ENCODE measurements at regions not wholly inside any gene's neighbourhood (a gene's known extent, or its start where the extent isn't known, plus 50 kb on each side); places are given as distances from the start of the nearest gene placed in this dataset.

GRCh38 chr1:219060798-219061197, 112.9 kb upstream of the LYPLAL1 start:
- intact Hi-C loops (cut with micrococcal nuclease; ENCODE audit: unreplicated experiment) = loop anchor here (10.0 kb wide), 1 partner anchor 726 kb away; no protein-coding TSS in a partner anchor
- POLR2A ChIA-PET = no interaction called here

GRCh38 chr1:219062161-219062560, 111.5 kb upstream of the LYPLAL1 start:
- ATAC-seq = no peak

More at GRCh38 chr1:219060798-219061197, 112.9 kb upstream of the LYPLAL1 start:
- Histone ChIP-seq H3K9me3 (replicated peaks; ENCODE audit: control insufficient read depth, insufficient read depth, low read length) (no peaks in the 10 kb centered on the region), H2AFZ (ENCODE audit: control insufficient read depth, low read depth, low read length) (no peak overlapping the region), H3K36me3 (ENCODE audit: control insufficient read depth in 2 of 2, insufficient read depth in 2 of 2, low read length in 1 of 2) (no peaks in the 10 kb centered on the region), H3K4me3 (no peak overlapping the region), H3K4me1 (ENCODE audit: control insufficient read depth, insufficient read depth, low read length) (no peaks in the 10 kb centered on the region), H3K27ac (ENCODE audit: control insufficient read depth, insufficient read depth) (no peak overlapping the region), H3K4me2 (ENCODE audit: control insufficient read depth, insufficient read depth) (no peak overlapping the region), H4K20me1 (ENCODE audit: control insufficient read depth, insufficient read depth) (no peaks in the 10 kb centered on the region), H3K79me2 (ENCODE audit: control insufficient read depth, insufficient read depth, low read length) (no peaks in the 10 kb centered on the region), H3K9ac (ENCODE audit: control insufficient read depth, insufficient read depth, low read length) (no peak overlapping the region), H3K27me3 (replicated peaks in 1 of 2; ENCODE audit: control insufficient read depth in 2 of 2, insufficient read depth in 2 of 2, low read length in 1 of 2) (no peaks in the 10 kb centered on the region)
- in situ Hi-C loops (cut with MboI) = no loop called here
- TF ChIP-seq HDGF (IDR thresholded peaks at IDR 0.05) = no peak
- TF ChIP-seq EP300 (IDR thresholded peaks at IDR 0.05; ENCODE audit: borderline replicate concordance in 1 of 2, control insufficient read depth in 1 of 2, low read depth in 2 of 2, low read length in 2 of 2) = no peak
- no peak for TF ChIP-seq SP1 (IDR thresholded peaks at IDR 0.05; ENCODE audit: low read depth, low read length)
- CTCF ChIA-PET = no interaction called here
- DNase-seq (ENCODE audit: low read depth, low spot score) = no peak
- no TSS peak for BruUV-seq (replicated peaks)
- SMC1A ChIA-PET (ENCODE audit: uncharacterized antibody, unreplicated experiment) = no interaction called here
- 52% methylated on average over 5 of the region's 5 CpGs for WGBS (ENCODE audit: insufficient coverage, insufficient replicate concordance, low lambda C conversion rate, missing lambda C conversion rate)
- FAIRE-seq = no peak
- RAD21 ChIA-PET (ENCODE audit: unreplicated experiment) = no interaction called here
- peak; percentile 44 for ATAC-seq

More at GRCh38 chr1:219062161-219062560, 111.5 kb upstream of the LYPLAL1 start:
- CTCF ChIA-PET = no interaction called here
- no peaks in the 10 kb centered on the region for H3K79me2 ChIP-seq (ENCODE audit: control insufficient read depth, insufficient read depth, low read length)
- SMC1A ChIA-PET (ENCODE audit: uncharacterized antibody, unreplicated experiment) = interaction anchor here (1.8 kb wide), 1 partner anchor 99 kb away, joined by 4 read pairs; no protein-coding TSS in a partner anchor
- no peaks in the 10 kb centered on the region for H4K20me1 ChIP-seq (ENCODE audit: control insufficient read depth, insufficient read depth)
- BruUV-seq (replicated peaks) = no TSS peak
- H3K27ac ChIP-seq (ENCODE audit: control insufficient read depth, insufficient read depth) = no peak overlapping the region
- RAD21 ChIA-PET (ENCODE audit: unreplicated experiment) = no interaction called here
- H3K9me3 ChIP-seq (replicated peaks; ENCODE audit: control insufficient read depth, insufficient read depth, low read length) = no peaks in the 10 kb centered on the region
- no peak overlapping the region for H2AFZ ChIP-seq (ENCODE audit: control insufficient read depth, low read depth, low read length)
- no peak for DNase-seq (ENCODE audit: low read depth, low spot score)
- no peaks in the 10 kb centered on the region for H3K4me1 ChIP-seq (ENCODE audit: control insufficient read depth, insufficient read depth, low read length)
- no peaks in the 10 kb centered on the region for H3K27me3 ChIP-seq (replicated peaks in 1 of 2; ENCODE audit: control insufficient read depth in 2 of 2, insufficient read depth in 2 of 2, low read length in 1 of 2)
- intact Hi-C loops (cut with micrococcal nuclease; ENCODE audit: unreplicated experiment) (loop anchor here (10.0 kb wide), 1 partner anchor 727 kb away; no protein-coding TSS in a partner anchor), in situ Hi-C loops (cut with MboI) (no loop called here)
- FAIRE-seq = no peak
- WGBS (ENCODE audit: insufficient coverage, insufficient replicate concordance, low lambda C conversion rate, missing lambda C conversion rate) = 52% methylated on average over 4 of the region's 4 CpGs
- no peak overlapping the region for H3K4me3 ChIP-seq
- POLR2A ChIA-PET = no interaction called here
- H3K9ac ChIP-seq (ENCODE audit: control insufficient read depth, insufficient read depth, low read length) = no peak overlapping the region
- no peak overlapping the region for H3K4me2 ChIP-seq (ENCODE audit: control insufficient read depth, insufficient read depth)
- no peak for TF ChIP-seq ASH2L (IDR thresholded peaks at IDR 0.05; ENCODE audit: borderline replicate concordance, low read depth)
- no peak for TF ChIP-seq NFYA (IDR thresholded peaks at IDR 0.05; ENCODE audit: borderline replicate concordance, low read depth, low read length)
- no peak for TF ChIP-seq EP300 (IDR thresholded peaks at IDR 0.05; ENCODE audit: borderline replicate concordance in 1 of 2, control insufficient read depth in 1 of 2, low read depth in 2 of 2, low read length in 2 of 2)
- TF ChIP-seq REST (IDR thresholded peaks at IDR 0.05; ENCODE audit: low read depth, low read length) = no peak
- TF ChIP-seq HDAC6 (IDR thresholded peaks at IDR 0.05; ENCODE audit: unreplicated experiment) = no peak
- no peak for TF ChIP-seq FOXK2 (IDR thresholded peaks at IDR 0.05)
- TF ChIP-seq SRF (IDR thresholded peaks at IDR 0.05; ENCODE audit: low read depth in 2 of 2, low read length in 2 of 2) = no peak
- no peak for TF ChIP-seq SREBF1 (IDR thresholded peaks at IDR 0.05; ENCODE audit: low read length)
- no peaks in the 10 kb centered on the region for H3K36me3 ChIP-seq (ENCODE audit: control insufficient read depth in 2 of 2, insufficient read depth in 2 of 2, low read length in 1 of 2)

Data from GM12878 (cell line).